HG03103 (cell line): ENCODE measurements at regions not wholly inside any gene's neighbourhood (a gene's known extent, or its start where the extent isn't known, plus 50 kb on each side); places are given as distances from the start of the nearest gene placed in this dataset.
A peak's percentile ranks its signal among the peaks of the same experiment; 100 is the strongest.
"Not testable (repeated sequence)": the region's sequence is repeated elsewhere in the genome, so short reads cannot be mapped to it uniquely, and the experiment has no call there.

Experiments
- ATAC-seq: cut with Tn5 transposase; IDR thresholded peaks from one replicate; pipeline ENCODE4 v1.9.1; 2021; ENCODE audit warnings: low read depth; ENCODE audit not compliant: unreplicated experiment

- ATAC-seq: no peak
These were observed 197.2 kb downstream of the BCAS1 start for GRCh38 chr20:53873230-53873604.

GRCh38 chr20:53872561-53873229 is 197.7 kb downstream of the BCAS1 start:
- no peak for ATAC-seq

GRCh38 chr20:53872081-53872541 is 198.3 kb downstream of the BCAS1 start:
- ATAC-seq: no peak

GRCh38 chr20:53871541-53871940 is 198.9 kb downstream of the BCAS1 start:
- no peak for ATAC-seq

- ATAC-seq: no peak
These were observed 199.7 kb downstream of the BCAS1 start for GRCh38 chr20:53870426-53871315.

GRCh38 chr20:53869466-53870258 is 200.7 kb downstream of the BCAS1 start:
- ATAC-seq: peak; percentile 56

GRCh38 chr20:53867741-53868351 is 202.5 kb downstream of the BCAS1 start:
- no peak for ATAC-seq

GRCh38 chr20:53866794-53867740 is 203.3 kb downstream of the BCAS1 start:
- ATAC-seq: no peak

GRCh38 chr20:53865901-53866793 is 204.2 kb downstream of the BCAS1 start:
- no peak for ATAC-seq

- not testable (repeated sequence) for ATAC-seq
These were observed 205.4 kb downstream of the BCAS1 start for GRCh38 chr20:53864765-53865683.

- ATAC-seq: not testable (repeated sequence)
These were observed 206.3 kb downstream of the BCAS1 start for GRCh38 chr20:53863923-53864641.

- not testable (repeated sequence) for ATAC-seq
These were observed 206.9 kb downstream of the BCAS1 start for GRCh38 chr20:53863535-53863922.

GRCh38 chr20:53863039-53863438 is 207.4 kb downstream of the BCAS1 start:
- ATAC-seq: not testable (repeated sequence)

- not testable (repeated sequence) for ATAC-seq
These were observed 207.9 kb downstream of the BCAS1 start for GRCh38 chr20:53862490-53862889.

- not testable (repeated sequence) for ATAC-seq
These were observed 208.3 kb downstream of the BCAS1 start for GRCh38 chr20:53862136-53862397.

- no peak for ATAC-seq
These were observed 210.7 kb downstream of the BCAS1 start for GRCh38 chr20:53859684-53860083.

GRCh38 chr20:53859009-53859408 is 211.4 kb downstream of the BCAS1 start:
- ATAC-seq: not testable (repeated sequence)
